ENCODE measurements at regions not wholly inside any gene's neighbourhood (a gene's known extent, or its start where the extent isn't known, plus 50 kb on each side); places are given as distances from the start of the nearest gene placed in this dataset.

DNA sequence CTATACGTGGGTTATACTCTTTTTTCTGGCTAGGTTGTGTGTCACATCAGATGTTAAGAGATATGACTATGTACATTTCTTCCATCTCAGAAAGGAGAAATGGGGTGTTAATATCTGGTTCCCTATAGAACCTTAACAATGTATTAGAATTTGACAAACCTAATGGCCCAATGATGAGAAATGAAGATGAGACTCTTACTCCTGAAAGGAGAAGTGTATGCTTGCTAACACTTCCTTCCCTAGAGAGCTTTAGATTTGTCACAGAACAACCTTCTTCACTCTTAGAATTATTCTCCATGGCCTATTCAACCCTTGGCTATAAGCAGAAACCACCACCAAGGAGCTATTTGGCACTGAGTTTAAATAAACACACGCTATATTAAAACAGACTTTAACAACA, 839.6 kb downstream of the GALC start:
- H3K4me1 ChIP-seq (ENCODE audit: control insufficient read depth, extremely low read depth, insufficient read depth, low read length), result no peaks in the 10 kb centered on the region
- H3K36me3 ChIP-seq (ENCODE audit: control insufficient read depth in 2 of 2, extremely low read depth in 1 of 2, insufficient read depth in 2 of 2, low read length in 2 of 2), result no peaks in the 10 kb centered on the region
- ChIA-PET CTCF (no interaction called here), POLR2A (no interaction called here)
- H4K20me1 ChIP-seq (replicated peaks; ENCODE audit: control insufficient read depth, extremely low read depth, insufficient read depth, low read length), result no peaks in the 10 kb centered on the region
- no peak for FAIRE-seq
- BruUV-seq (replicated peaks), result no TSS peak
- peaks cover 4% of the 10 kb centered on the region for H3K9me3 ChIP-seq (replicated peaks; ENCODE audit: control insufficient read depth, insufficient read depth, low read length)
- no peak overlapping the region for H3K9ac ChIP-seq (replicated peaks; ENCODE audit: extremely low read depth, insufficient read depth, low read length)
- H3K9me1 ChIP-seq (replicated peaks; ENCODE audit: control insufficient read depth, extremely low read depth, insufficient read depth, low read length), result no peaks in the 10 kb centered on the region
- intact Hi-C loops (cut with micrococcal nuclease) (no loop called here), dilution Hi-C loops (cut with MboI; ENCODE audit: extremely low pct_ligation_motif_present, low sequenced_read_pairs) (no loop called here)
- no peak overlapping the region for H3K27ac ChIP-seq (ENCODE audit: insufficient read depth, low read depth, low read length)
- no peak overlapping the region for H3K4me3 ChIP-seq (replicated peaks in 1 of 3; ENCODE audit: insufficient read depth in 1 of 3, low read depth in 1 of 3, low read length in 3 of 3)
- H3K4me2 ChIP-seq (ENCODE audit: insufficient read depth, low read length), result no peak overlapping the region
- no peak for DNase-seq (ENCODE audit: low read depth, low spot score)
- H3K27me3 ChIP-seq (ENCODE audit: control insufficient read depth in 2 of 2, insufficient read depth in 2 of 2, low read length in 2 of 2), result no peaks in the 10 kb centered on the region
- H2AFZ ChIP-seq (ENCODE audit: low read depth, low read length), result no peak overlapping the region
- no peaks in the 10 kb centered on the region for H3K79me2 ChIP-seq (ENCODE audit: control insufficient read depth, insufficient read depth, low read length)
- TF ChIP-seq FOS (IDR thresholded peaks at IDR 0.05; ENCODE audit: borderline replicate concordance, insufficient read depth, low read length) (no peak), CTCF (IDR thresholded peaks at IDR 0.05; ENCODE audit: extremely low read depth in 1 of 2, insufficient read depth in 1 of 2, low read depth in 1 of 2, low read length in 2 of 2) (no peak)

DNA sequence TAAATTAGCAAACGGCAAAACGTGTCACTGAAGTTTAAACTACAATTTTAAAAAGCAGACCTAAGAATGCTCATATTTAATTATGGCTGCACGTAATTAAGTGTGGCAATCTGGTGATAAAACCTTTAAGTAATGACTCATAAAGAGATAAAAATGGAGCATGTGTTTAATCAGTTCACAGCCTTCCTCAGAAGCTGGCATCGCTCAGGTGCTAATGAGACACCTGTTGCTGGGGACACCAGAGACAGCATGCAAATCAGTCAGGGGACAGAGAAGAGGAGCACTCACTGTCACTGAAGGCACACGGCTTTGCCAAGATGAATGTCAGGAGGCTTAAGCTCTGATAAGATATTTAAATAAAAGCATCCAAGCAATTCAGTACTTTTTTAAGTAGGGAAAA, 840.3 kb downstream of the GALC start:
- POLR2A ChIA-PET, result no interaction called here
- H3K79me2 ChIP-seq (ENCODE audit: control insufficient read depth, insufficient read depth, low read length), result no peaks in the 10 kb centered on the region
- CTCF ChIA-PET, result no interaction called here
- FAIRE-seq (no peak), DNase-seq (ENCODE audit: low read depth, low spot score) (no peak)
- H3K27me3 ChIP-seq (ENCODE audit: control insufficient read depth in 2 of 2, insufficient read depth in 2 of 2, low read length in 2 of 2), result no peaks in the 10 kb centered on the region
- intact Hi-C loops (cut with micrococcal nuclease), result no loop called here
- dilution Hi-C loops (cut with MboI; ENCODE audit: extremely low pct_ligation_motif_present, low sequenced_read_pairs), result no loop called here
- no peak overlapping the region for H3K4me2 ChIP-seq (ENCODE audit: insufficient read depth, low read length)
- H3K9me3 ChIP-seq (replicated peaks; ENCODE audit: control insufficient read depth, insufficient read depth, low read length), result peaks cover 4% of the 10 kb centered on the region
- H3K4me3 ChIP-seq (replicated peaks in 1 of 3; ENCODE audit: insufficient read depth in 1 of 3, low read depth in 1 of 3, low read length in 3 of 3), result no peak overlapping the region
- H2AFZ ChIP-seq (ENCODE audit: low read depth, low read length), result no peak overlapping the region
- no peaks in the 10 kb centered on the region for H3K4me1 ChIP-seq (ENCODE audit: control insufficient read depth, extremely low read depth, insufficient read depth, low read length)
- no peaks in the 10 kb centered on the region for H4K20me1 ChIP-seq (replicated peaks; ENCODE audit: control insufficient read depth, extremely low read depth, insufficient read depth, low read length)
- no TSS peak for BruUV-seq (replicated peaks)
- TF ChIP-seq GATA2 (IDR thresholded peaks at IDR 0.05; ENCODE audit: insufficient read depth, insufficient read length, low read depth, low read length) (no peak), POLR2A (IDR thresholded peaks at IDR 0.05; ENCODE audit: low read depth, low read length) (no peak), MYC (IDR thresholded peaks at IDR 0.05; ENCODE audit: low read depth, low read length) (no peak), FOS (IDR thresholded peaks at IDR 0.05; ENCODE audit: borderline replicate concordance, insufficient read depth, low read length) (no peak), MAX (IDR thresholded peaks at IDR 0.05; ENCODE audit: insufficient read depth, insufficient read length) (no peak), EZH2 (IDR thresholded peaks at IDR 0.05; ENCODE audit: borderline replicate concordance, low read depth, low read length, severe bottlenecking) (no peak), POLR2AphosphoS5 (IDR thresholded peaks at IDR 0.05; ENCODE audit: insufficient read depth, low read depth, low read length) (no peak), CTCF (IDR thresholded peaks at IDR 0.05; ENCODE audit: extremely low read depth in 1 of 2, insufficient read depth in 1 of 2, low read depth in 1 of 2, low read length in 2 of 2) (no peak), JUN (IDR thresholded peaks at IDR 0.05; ENCODE audit: borderline replicate concordance, insufficient read depth, insufficient read length, low read depth) (no peak)
- no peak overlapping the region for H3K27ac ChIP-seq (ENCODE audit: insufficient read depth, low read depth, low read length)
- H3K9me1 ChIP-seq (replicated peaks; ENCODE audit: control insufficient read depth, extremely low read depth, insufficient read depth, low read length), result no peaks in the 10 kb centered on the region
- H3K9ac ChIP-seq (replicated peaks; ENCODE audit: extremely low read depth, insufficient read depth, low read length), result no peak overlapping the region
- no peaks in the 10 kb centered on the region for H3K36me3 ChIP-seq (ENCODE audit: control insufficient read depth in 2 of 2, extremely low read depth in 1 of 2, insufficient read depth in 2 of 2, low read length in 2 of 2)
